Liver (tissue), 3 donors: ENCODE measurements at regions not wholly inside any gene's neighbourhood (a gene's known extent, or its start where the extent isn't known, plus 50 kb on each side); places are given as distances from the start of the nearest gene placed in this dataset.

Experiments
- EGR1 ChIP-seq, 2 donors: IDR thresholded peaks; 2 replicates each; pipeline ENCODE4 v1.6.1; 2016 to 2018; ENCODE audit warnings: antibody characterized with exemption in 2 of 2, low read depth in 2 of 2
- FOXA1 ChIP-seq: IDR thresholded peaks from 2 replicates; pipeline ENCODE4 v1.6.1; 2016; ENCODE audit warnings: antibody characterized with exemption
- HNF4A ChIP-seq, 2 donors: conservative IDR thresholded peaks; 2 replicates each; pipeline ENCODE4 v1.6.1; 2016; ENCODE audit warnings: antibody characterized with exemption in 2 of 2, mild to moderate bottlenecking in 2 of 2
- JUND ChIP-seq, 2 donors: IDR thresholded peaks; 2 replicates each; pipeline ENCODE4 v1.6.1; 2016; ENCODE audit warnings: antibody characterized with exemption in 2 of 2
- MAX ChIP-seq: IDR thresholded peaks from 2 replicates; pipeline ENCODE4 v1.6.1; 2016; ENCODE audit warnings: antibody characterized with exemption
- NR2F2 ChIP-seq: IDR thresholded peaks from 2 replicates; pipeline ENCODE4 v1.6.1; 2016; ENCODE audit warnings: antibody characterized with exemption
- RAD21 ChIP-seq, 2 donors: IDR thresholded peaks; 2 replicates each; pipeline ENCODE4 v1.6.1; 2016; ENCODE audit warnings: antibody characterized with exemption in 2 of 2, mild to moderate bottlenecking in 2 of 2
- RXRA ChIP-seq, 2 donors: IDR thresholded peaks; 2 replicates each; pipeline ENCODE4 v1.6.1; 2017 to 2018; ENCODE audit warnings: antibody characterized with exemption in 2 of 2, mild to moderate bottlenecking in 1 of 2
- TAF1 ChIP-seq: conservative IDR thresholded peaks from 2 replicates; pipeline ENCODE4 v1.6.1; 2016; ENCODE audit warnings: antibody characterized with exemption, mild to moderate bottlenecking
- YY1 ChIP-seq: IDR thresholded peaks from 2 replicates; pipeline ENCODE4 v1.6.1; 2016; ENCODE audit warnings: antibody characterized with exemption, mild to moderate bottlenecking
- ZBTB33 ChIP-seq: IDR thresholded peaks from 2 replicates; pipeline ENCODE4 v1.6.1; 2016; ENCODE audit warnings: antibody characterized with exemption
- TF ChIP-seq, protein P1 (sequence below): fragments of 150-350 bp; IDR thresholded peaks from 2 replicates; pipeline ENCODE4 v1.5.1; 2017; ENCODE audit warnings: improper control_type of control experiment, low read depth, low read length; ENCODE audit not compliant: missing input control
- TF ChIP-seq, protein P2 (sequence below): IDR thresholded peaks from 2 replicates; pipeline ENCODE4 v1.6.1; 2016; ENCODE audit warnings: antibody characterized with exemption
- TF ChIP-seq, protein P3 (sequence below): IDR thresholded peaks from 2 replicates; pipeline ENCODE4 v1.6.1; 2016; ENCODE audit warnings: antibody characterized with exemption, mild to moderate bottlenecking
- donor health status: healthy.
- donor health status: healthy.

GRCh38 chr4:30126351-30126750, 593.8 kb upstream of the PCDH7 start:
- TF ChIP-seq TAF1 (no peak), MAX (no peak), ZBTB33 (no peak), EGR1 (IDR thresholded peaks at IDR 0.05; ENCODE audit: low read depth in 2 of 2) (no peak), YY1 (no peak), RAD21 (IDR thresholded peaks at IDR 0.05) (no peak), JUND (IDR thresholded peaks at IDR 0.05) (no peak), FOXA1 (no peak), RXRA (IDR thresholded peaks at IDR 0.05) (no peak), HNF4A (conservative IDR thresholded peaks at IDR 0.05) (no peak), NR2F2 (no peak)
- TF ChIP-seq, protein P1, sequence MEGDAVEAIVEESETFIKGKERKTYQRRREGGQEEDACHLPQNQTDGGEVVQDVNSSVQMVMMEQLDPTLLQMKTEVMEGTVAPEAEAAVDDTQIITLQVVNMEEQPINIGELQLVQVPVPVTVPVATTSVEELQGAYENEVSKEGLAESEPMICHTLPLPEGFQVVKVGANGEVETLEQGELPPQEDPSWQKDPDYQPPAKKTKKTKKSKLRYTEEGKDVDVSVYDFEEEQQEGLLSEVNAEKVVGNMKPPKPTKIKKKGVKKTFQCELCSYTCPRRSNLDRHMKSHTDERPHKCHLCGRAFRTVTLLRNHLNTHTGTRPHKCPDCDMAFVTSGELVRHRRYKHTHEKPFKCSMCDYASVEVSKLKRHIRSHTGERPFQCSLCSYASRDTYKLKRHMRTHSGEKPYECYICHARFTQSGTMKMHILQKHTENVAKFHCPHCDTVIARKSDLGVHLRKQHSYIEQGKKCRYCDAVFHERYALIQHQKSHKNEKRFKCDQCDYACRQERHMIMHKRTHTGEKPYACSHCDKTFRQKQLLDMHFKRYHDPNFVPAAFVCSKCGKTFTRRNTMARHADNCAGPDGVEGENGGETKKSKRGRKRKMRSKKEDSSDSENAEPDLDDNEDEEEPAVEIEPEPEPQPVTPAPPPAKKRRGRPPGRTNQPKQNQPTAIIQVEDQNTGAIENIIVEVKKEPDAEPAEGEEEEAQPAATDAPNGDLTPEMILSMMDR, result no peak
- TF ChIP-seq, protein P2, sequence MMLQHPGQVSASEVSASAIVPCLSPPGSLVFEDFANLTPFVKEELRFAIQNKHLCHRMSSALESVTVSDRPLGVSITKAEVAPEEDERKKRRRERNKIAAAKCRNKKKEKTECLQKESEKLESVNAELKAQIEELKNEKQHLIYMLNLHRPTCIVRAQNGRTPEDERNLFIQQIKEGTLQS, result no peak
- TF ChIP-seq, protein P3, sequence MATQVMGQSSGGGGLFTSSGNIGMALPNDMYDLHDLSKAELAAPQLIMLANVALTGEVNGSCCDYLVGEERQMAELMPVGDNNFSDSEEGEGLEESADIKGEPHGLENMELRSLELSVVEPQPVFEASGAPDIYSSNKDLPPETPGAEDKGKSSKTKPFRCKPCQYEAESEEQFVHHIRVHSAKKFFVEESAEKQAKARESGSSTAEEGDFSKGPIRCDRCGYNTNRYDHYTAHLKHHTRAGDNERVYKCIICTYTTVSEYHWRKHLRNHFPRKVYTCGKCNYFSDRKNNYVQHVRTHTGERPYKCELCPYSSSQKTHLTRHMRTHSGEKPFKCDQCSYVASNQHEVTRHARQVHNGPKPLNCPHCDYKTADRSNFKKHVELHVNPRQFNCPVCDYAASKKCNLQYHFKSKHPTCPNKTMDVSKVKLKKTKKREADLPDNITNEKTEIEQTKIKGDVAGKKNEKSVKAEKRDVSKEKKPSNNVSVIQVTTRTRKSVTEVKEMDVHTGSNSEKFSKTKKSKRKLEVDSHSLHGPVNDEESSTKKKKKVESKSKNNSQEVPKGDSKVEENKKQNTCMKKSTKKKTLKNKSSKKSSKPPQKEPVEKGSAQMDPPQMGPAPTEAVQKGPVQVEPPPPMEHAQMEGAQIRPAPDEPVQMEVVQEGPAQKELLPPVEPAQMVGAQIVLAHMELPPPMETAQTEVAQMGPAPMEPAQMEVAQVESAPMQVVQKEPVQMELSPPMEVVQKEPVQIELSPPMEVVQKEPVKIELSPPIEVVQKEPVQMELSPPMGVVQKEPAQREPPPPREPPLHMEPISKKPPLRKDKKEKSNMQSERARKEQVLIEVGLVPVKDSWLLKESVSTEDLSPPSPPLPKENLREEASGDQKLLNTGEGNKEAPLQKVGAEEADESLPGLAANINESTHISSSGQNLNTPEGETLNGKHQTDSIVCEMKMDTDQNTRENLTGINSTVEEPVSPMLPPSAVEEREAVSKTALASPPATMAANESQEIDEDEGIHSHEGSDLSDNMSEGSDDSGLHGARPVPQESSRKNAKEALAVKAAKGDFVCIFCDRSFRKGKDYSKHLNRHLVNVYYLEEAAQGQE, result no peak
